ENCODE measurements at regions not wholly inside any gene's neighbourhood (a gene's known extent, or its start where the extent isn't known, plus 50 kb on each side); places are given as distances from the start of the nearest gene placed in this dataset.

DNA sequence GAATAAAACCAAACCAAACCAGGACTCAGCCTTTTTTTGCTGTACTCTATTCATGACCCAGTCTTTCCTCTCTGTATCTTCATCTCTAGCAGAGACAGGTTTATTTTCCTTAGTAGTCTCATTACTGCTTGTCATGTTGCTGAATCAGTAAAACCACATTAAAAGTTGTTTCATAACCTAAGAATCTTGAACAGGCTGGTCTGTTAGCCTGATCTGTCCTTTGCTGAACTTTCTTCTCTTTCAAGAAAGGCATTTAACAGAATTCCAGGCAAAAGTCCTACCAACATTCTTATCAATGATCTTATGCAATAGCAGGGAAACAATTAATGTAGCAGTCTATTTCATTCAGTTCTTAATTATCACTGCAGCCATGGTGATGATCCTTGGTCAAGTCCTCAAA lies 197.7 kb downstream of the CASP12 start:
- intact Hi-C loops (cut with DNase I) = no loop called here
- Histone ChIP-seq H3K9me3 (no peaks in the 10 kb centered on the region), H3K27ac (no peak overlapping the region), H3K4me1 (replicated peaks) (no peaks in the 10 kb centered on the region), H3K4me3 (no peak overlapping the region), H3K36me3 (no peaks in the 10 kb centered on the region), H3K27me3 (replicated peaks; ENCODE audit: insufficient read depth) (no peaks in the 10 kb centered on the region)
- TF ChIP-seq, protein P1, sequence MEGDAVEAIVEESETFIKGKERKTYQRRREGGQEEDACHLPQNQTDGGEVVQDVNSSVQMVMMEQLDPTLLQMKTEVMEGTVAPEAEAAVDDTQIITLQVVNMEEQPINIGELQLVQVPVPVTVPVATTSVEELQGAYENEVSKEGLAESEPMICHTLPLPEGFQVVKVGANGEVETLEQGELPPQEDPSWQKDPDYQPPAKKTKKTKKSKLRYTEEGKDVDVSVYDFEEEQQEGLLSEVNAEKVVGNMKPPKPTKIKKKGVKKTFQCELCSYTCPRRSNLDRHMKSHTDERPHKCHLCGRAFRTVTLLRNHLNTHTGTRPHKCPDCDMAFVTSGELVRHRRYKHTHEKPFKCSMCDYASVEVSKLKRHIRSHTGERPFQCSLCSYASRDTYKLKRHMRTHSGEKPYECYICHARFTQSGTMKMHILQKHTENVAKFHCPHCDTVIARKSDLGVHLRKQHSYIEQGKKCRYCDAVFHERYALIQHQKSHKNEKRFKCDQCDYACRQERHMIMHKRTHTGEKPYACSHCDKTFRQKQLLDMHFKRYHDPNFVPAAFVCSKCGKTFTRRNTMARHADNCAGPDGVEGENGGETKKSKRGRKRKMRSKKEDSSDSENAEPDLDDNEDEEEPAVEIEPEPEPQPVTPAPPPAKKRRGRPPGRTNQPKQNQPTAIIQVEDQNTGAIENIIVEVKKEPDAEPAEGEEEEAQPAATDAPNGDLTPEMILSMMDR (IDR thresholded peaks at IDR 0.05) = no peak
- TF ChIP-seq POLR2AphosphoS5 (IDR thresholded peaks at IDR 0.05) = no peak
- no peak for TF ChIP-seq POLR2A (IDR thresholded peaks at IDR 0.05)
- DNase-seq (ENCODE audit: low spot score) = no peak

DNA sequence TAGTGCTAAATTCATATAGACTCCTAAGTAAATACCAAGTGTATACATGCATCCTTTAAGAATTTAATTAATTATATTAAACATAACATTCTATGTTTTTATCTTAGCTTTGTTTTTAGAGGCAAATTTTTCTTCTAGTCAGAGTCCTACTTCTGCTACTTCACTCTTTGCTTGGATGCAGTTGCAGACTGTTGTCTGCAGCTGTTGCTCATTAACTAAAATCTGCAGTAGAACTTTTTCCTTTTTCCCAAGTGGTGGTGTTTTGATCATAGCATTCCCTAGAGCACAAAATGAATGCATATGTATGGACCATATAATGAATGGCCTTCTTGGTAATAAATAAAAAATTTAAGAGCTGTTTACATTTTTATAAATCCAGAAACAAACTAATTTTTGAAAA lies 198.3 kb downstream of the CASP12 start:
- Histone ChIP-seq H3K4me3 (no peak overlapping the region), H3K36me3 (no peaks in the 10 kb centered on the region), H3K27me3 (replicated peaks; ENCODE audit: insufficient read depth) (no peaks in the 10 kb centered on the region), H3K27ac (no peak overlapping the region), H3K9me3 (no peaks in the 10 kb centered on the region), H3K4me1 (replicated peaks) (no peaks in the 10 kb centered on the region)
- intact Hi-C loops (cut with DNase I) = no loop called here
- TF ChIP-seq POLR2A (IDR thresholded peaks at IDR 0.05) (no peak), POLR2AphosphoS5 (IDR thresholded peaks at IDR 0.05) (no peak)
- TF ChIP-seq, protein P1 (IDR thresholded peaks at IDR 0.05) = no peak
- DNase-seq (ENCODE audit: low spot score) = no peak

DNA sequence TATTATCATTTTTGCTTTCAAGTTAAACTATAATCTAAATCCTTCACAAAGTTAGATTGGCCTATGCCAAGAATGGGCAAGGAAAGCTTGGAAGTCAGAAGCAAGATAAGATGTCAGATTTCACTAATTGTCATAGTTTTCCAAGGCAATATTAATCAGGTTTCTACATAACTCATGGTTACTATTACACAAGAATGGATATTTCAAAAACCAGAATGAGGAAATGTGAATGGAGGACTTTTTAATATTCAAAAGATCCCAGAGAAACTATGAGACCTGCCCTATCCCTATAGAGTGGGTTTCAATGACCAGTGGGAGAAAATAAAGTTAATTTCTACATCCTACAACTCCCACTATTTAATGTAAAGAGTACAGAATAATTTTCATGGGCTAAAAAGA lies 203.2 kb downstream of the CASP12 start:
- Histone ChIP-seq H3K36me3 (no peaks in the 10 kb centered on the region), H3K27me3 (replicated peaks; ENCODE audit: insufficient read depth) (no peaks in the 10 kb centered on the region), H3K9me3 (no peaks in the 10 kb centered on the region), H3K4me1 (replicated peaks) (no peaks in the 10 kb centered on the region), H3K27ac (no peak overlapping the region), H3K4me3 (no peak overlapping the region)
- intact Hi-C loops (cut with DNase I) = no loop called here
- DNase-seq (ENCODE audit: low spot score) = no peak
- TF ChIP-seq POLR2A (IDR thresholded peaks at IDR 0.05) (no peak), POLR2AphosphoS5 (IDR thresholded peaks at IDR 0.05) (no peak)
- TF ChIP-seq, protein P1 (IDR thresholded peaks at IDR 0.05) = no peak

DNA sequence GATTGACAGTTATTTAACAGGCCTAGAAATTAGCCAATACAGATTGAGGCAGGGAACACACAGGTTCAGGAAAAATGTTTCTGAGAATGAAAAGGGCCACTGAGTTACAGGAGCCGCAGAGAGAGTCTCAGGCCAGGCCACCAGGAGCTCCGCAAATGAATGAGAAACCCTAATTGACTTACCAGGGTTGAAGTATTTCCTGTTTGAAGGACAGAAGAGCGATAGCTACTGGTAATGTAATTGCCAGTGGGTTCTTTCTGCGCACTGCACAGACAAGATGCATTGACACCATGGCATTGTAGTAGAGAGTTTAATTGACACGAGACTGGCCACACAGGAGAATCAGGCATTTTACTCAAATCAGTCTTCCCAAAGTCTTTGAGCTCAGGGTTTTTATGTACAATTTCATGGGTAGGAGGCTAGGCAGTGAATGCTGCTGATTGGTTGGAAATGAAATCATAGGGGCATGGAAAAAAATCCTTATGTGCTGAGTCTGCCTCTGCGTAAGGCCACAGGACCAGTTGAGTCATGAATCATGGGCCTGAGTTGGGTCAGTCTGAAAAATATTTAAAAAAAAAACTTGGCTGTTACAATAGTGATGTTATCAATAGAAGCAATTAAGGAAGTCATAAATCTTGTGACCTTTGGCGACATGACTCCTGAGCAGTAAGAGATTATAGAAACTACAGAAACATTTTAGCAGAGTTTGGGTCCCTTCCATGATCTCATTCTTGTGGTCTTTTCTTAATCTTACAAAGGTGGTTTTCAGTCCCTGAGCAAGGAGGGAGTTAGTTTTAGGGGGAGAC lies 203.8 kb downstream of the CASP12 start:
- Histone ChIP-seq H3K4me1 (replicated peaks) (no peaks in the 10 kb centered on the region), H3K36me3 (no peaks in the 10 kb centered on the region), H3K9me3 (no peaks in the 10 kb centered on the region), H3K27me3 (replicated peaks; ENCODE audit: insufficient read depth) (no peaks in the 10 kb centered on the region), H3K27ac (no peak overlapping the region), H3K4me3 (no peak overlapping the region)
- DNase-seq (ENCODE audit: low spot score) = no peak
- TF ChIP-seq POLR2AphosphoS5 (IDR thresholded peaks at IDR 0.05) = no peak
- TF ChIP-seq POLR2A (IDR thresholded peaks at IDR 0.05) = no peak
- TF ChIP-seq, protein P1 (IDR thresholded peaks at IDR 0.05) = no peak
- WGBS = 80% methylated on average over 7 of the region's 7 CpGs
- intact Hi-C loops (cut with DNase I) = no loop called here

DNA sequence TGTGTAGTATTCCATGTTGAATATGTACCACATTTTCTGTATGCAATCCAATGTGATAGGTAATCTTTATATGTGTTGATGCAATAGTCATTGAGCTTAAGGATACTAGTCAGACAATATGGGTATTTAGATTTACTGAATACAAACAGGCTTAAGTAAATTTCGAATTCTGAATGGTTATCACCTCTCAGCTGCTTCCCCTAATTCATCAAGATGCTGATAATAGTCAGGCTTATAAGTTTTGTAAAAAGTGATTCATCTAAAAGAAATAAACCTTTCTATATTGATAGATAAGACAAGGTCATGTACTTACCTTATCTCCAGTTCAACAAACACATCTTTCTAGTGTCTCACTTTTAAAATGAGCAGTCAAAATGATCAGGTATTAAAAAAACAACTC lies 205.5 kb downstream of the CASP12 start:
- H3K9me3 ChIP-seq = no peaks in the 10 kb centered on the region
- TF ChIP-seq POLR2AphosphoS5 (IDR thresholded peaks at IDR 0.05) = no peak
- TF ChIP-seq, protein P1 (IDR thresholded peaks at IDR 0.05) = no peak
- TF ChIP-seq POLR2A (IDR thresholded peaks at IDR 0.05) = no peak
- H3K4me3 ChIP-seq = no peak overlapping the region
- no peaks in the 10 kb centered on the region for H3K36me3 ChIP-seq
- H3K4me1 ChIP-seq (replicated peaks) = no peaks in the 10 kb centered on the region
- DNase-seq (ENCODE audit: low spot score) = no peak
- no peak overlapping the region for H3K27ac ChIP-seq
- WGBS = 85% methylated on average over 1 of the region's 1 CpG
- intact Hi-C loops (cut with DNase I) = no loop called here
- no peaks in the 10 kb centered on the region for H3K27me3 ChIP-seq (replicated peaks; ENCODE audit: insufficient read depth)
